ENCODE measurements at regions not wholly inside any gene's neighbourhood (a gene's known extent, or its start where the extent isn't known, plus 50 kb on each side); places are given as distances from the start of the nearest gene placed in this dataset.

DNA sequence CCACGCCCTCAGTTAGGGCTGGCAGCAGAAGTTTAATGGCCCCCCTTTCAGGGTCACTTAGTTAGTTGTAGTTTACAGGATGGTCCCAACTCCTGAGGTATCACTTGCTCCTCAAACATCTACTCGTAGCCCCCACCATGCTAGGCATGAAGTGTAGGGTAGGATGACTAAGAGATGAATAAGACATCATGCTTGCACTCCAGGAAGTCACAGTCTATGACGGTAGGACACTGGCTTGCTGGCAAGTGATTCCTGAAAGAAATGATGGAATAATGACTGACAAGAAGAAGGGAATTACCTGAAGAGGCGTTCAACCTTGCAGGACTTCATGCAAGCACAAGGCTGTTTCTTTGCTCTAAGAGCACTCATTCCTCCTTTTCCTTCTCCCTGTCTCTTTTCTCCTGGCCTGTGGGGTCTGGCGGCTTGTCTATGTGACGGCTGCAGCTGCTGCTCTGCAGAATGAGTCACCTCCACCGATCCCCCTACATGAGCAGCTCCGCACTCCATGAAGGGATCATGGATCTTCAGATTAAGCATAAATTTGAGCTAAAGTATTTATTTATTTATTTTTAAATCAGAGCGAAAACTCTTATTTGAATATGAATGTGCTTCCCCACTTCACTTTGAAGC is 82.9 kb upstream of the BOC start:
- intact Hi-C loops (cut with DNase I; ENCODE audit: low total_unique reads) = no loop called here
- WGBS, 2 donors = 84 to 86% methylated on average over 9 of the region's 9 CpGs
- no peak overlapping the region for H3K4me3 ChIP-seq
- H3K27me3 ChIP-seq = no peaks in the 10 kb centered on the region
- H3K4me1 ChIP-seq = peaks cover 4% of the 10 kb centered on the region
- TF ChIP-seq, protein P1, sequence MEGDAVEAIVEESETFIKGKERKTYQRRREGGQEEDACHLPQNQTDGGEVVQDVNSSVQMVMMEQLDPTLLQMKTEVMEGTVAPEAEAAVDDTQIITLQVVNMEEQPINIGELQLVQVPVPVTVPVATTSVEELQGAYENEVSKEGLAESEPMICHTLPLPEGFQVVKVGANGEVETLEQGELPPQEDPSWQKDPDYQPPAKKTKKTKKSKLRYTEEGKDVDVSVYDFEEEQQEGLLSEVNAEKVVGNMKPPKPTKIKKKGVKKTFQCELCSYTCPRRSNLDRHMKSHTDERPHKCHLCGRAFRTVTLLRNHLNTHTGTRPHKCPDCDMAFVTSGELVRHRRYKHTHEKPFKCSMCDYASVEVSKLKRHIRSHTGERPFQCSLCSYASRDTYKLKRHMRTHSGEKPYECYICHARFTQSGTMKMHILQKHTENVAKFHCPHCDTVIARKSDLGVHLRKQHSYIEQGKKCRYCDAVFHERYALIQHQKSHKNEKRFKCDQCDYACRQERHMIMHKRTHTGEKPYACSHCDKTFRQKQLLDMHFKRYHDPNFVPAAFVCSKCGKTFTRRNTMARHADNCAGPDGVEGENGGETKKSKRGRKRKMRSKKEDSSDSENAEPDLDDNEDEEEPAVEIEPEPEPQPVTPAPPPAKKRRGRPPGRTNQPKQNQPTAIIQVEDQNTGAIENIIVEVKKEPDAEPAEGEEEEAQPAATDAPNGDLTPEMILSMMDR (IDR thresholded peaks at IDR 0.05) = no peak
- no peak for TF ChIP-seq POLR2A (IDR thresholded peaks at IDR 0.05)
- H3K36me3 ChIP-seq (ENCODE audit: low read depth, missing control alignments) = no peaks in the 10 kb centered on the region
- no peaks in the 10 kb centered on the region for H3K9me3 ChIP-seq
- H3K27ac ChIP-seq = no peak overlapping the region
- DNase-seq = no peak

DNA sequence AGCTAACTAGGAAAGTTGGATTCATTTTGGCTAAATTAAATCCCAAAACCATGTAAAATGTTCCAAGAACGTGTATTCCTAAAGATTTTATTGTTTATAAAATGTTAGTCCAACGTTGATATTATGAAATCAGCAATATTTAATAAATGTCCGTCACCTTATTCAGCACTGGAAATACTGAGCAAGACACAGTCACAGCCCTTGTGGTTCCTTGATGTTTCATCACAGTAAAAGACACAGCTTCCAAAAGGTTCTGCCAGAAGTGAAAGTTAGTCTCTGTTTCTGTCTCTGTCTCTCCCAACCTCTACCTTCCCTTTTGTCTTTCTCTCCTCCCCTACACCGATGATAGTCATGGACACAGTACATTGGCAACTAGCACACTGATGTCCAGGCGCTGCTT is 82.2 kb upstream of the BOC start:
- H3K4me1 ChIP-seq = peaks cover 2% of the 10 kb centered on the region
- intact Hi-C loops (cut with DNase I; ENCODE audit: low total_unique reads) = no loop called here
- H3K36me3 ChIP-seq (ENCODE audit: low read depth, missing control alignments) = no peaks in the 10 kb centered on the region
- TF ChIP-seq POLR2A (IDR thresholded peaks at IDR 0.05) = no peak
- TF ChIP-seq, protein P1 (IDR thresholded peaks at IDR 0.05) = no peak
- no peaks in the 10 kb centered on the region for H3K27me3 ChIP-seq
- 89 to 93% methylated on average over 5 of the region's 5 CpGs for WGBS, 2 donors
- H3K27ac ChIP-seq = no peak overlapping the region
- no peaks in the 10 kb centered on the region for H3K9me3 ChIP-seq
- H3K4me3 ChIP-seq = no peak overlapping the region
- no peak for DNase-seq

GRCh38 chr3:113132571-113132996 is 78.8 kb upstream of the BOC start:
- Histone ChIP-seq H3K27me3 (no peaks in the 10 kb centered on the region), H3K4me1 (no peaks in the 10 kb centered on the region), H3K36me3 (ENCODE audit: low read depth, missing control alignments) (no peaks in the 10 kb centered on the region), H3K4me3 (no peak overlapping the region), H3K9me3 (no peaks in the 10 kb centered on the region), H3K27ac (no peak overlapping the region)
- TF ChIP-seq, protein P1 (IDR thresholded peaks at IDR 0.05) = no peak
- TF ChIP-seq POLR2A (IDR thresholded peaks at IDR 0.05) = no peak
- 89 to 96% methylated on average over 2 of the region's 2 CpGs for WGBS, 2 donors
- DNase-seq = no peak
- intact Hi-C loops (cut with DNase I; ENCODE audit: low total_unique reads) = loop anchor here (10.0 kb wide), 1 partner anchor 78 kb away; no protein-coding TSS in a partner anchor

DNA sequence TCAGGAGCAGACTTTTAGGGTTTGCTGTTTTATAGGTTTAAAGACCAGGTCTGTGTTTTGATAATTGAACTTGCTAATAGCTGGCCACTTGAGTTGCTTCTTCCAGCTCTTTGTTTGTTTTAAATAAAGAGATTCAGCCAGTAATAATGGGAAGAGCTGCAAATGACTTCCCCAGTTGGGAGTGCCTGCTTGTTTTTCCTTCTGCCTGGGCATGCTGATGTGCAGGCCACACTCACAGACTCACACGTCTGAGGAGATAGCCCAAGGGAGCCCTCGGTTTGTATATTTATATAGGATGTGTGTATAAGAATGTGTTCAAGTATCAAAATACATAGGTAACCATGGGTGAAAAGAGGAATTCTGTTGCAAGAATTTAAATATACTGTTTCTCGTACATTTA is 78.2 kb upstream of the BOC start:
- intact Hi-C loops (cut with DNase I; ENCODE audit: low total_unique reads) = loop anchor here (10.0 kb wide), 1 partner anchor 78 kb away; no protein-coding TSS in a partner anchor
- Histone ChIP-seq H3K9me3 (no peaks in the 10 kb centered on the region), H3K36me3 (ENCODE audit: low read depth, missing control alignments) (no peaks in the 10 kb centered on the region), H3K27me3 (no peaks in the 10 kb centered on the region), H3K4me1 (no peaks in the 10 kb centered on the region), H3K27ac (no peak overlapping the region), H3K4me3 (no peak overlapping the region)
- TF ChIP-seq, protein P1 (IDR thresholded peaks at IDR 0.05) = no peak
- TF ChIP-seq POLR2A (IDR thresholded peaks at IDR 0.05) = no peak
- DNase-seq = no peak
- 77 to 85% methylated on average over 3 of the region's 3 CpGs for WGBS, 2 donors

DNA sequence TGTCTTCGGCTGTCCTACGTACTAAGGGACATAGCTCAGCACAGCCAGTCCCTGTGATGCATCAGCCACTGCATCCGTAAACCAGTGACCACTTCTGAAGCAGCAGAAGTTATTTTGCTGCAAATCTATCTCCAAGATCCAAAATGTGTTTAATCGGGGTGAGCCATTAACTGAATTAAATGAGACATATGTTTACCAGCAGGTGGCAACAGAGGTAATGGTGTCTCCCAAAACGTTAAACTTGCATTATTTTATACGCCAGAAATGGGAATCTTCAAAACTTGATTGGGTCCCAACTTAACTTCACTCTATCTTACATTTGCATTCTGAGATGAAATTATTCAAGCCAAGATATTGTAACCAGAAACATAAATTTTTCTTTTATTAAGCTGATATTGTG is 75.3 kb upstream of the BOC start:
- Histone ChIP-seq H3K9me3 (no peaks in the 10 kb centered on the region), H3K27ac (no peak overlapping the region), H3K4me3 (no peak overlapping the region), H3K36me3 (ENCODE audit: low read depth, missing control alignments) (no peaks in the 10 kb centered on the region), H3K27me3 (no peaks in the 10 kb centered on the region), H3K4me1 (no peaks in the 10 kb centered on the region)
- DNase-seq = no peak
- intact Hi-C loops (cut with DNase I; ENCODE audit: low total_unique reads) = loop anchor here (10.0 kb wide), 1 partner anchor 81 kb away; no protein-coding TSS in a partner anchor
- TF ChIP-seq POLR2A (IDR thresholded peaks at IDR 0.05) = no peak
- TF ChIP-seq, protein P1 (IDR thresholded peaks at IDR 0.05) = peak; percentile 45 to 67 (median 65)
- 47 to 51% methylated on average over 5 to 6 of the region's 6 CpGs for WGBS, 2 donors
